ENCODE measurements at regions not wholly inside any gene's neighbourhood (a gene's known extent, or its start where the extent isn't known, plus 50 kb on each side); places are given as distances from the start of the nearest gene placed in this dataset.

- TF ChIP-seq ZBTB4 (CRISPR knock-in tag; IDR thresholded peaks at IDR 0.05) (no peak), ETV6 (conservative IDR thresholded peaks at IDR 0.05 in 1 of 2, IDR thresholded peaks at IDR 0.05 in 1 of 2; ENCODE audit: borderline replicate concordance in 1 of 2, low read depth in 1 of 2) (no peak), REST (IDR thresholded peaks at IDR 0.05; ENCODE audit: low read depth, low read length) (no peak), CTCF (IDR thresholded peaks at IDR 0.05 in 2 of 3, conservative IDR thresholded peaks at IDR 0.05 in 1 of 3; ENCODE audit: control insufficient read depth in 2 of 3, extremely low read depth in 1 of 3, insufficient read depth in 1 of 3, low read depth in 3 of 3, low read length in 3 of 3) (no peak), NRF1 (conservative IDR thresholded peaks at IDR 0.05; ENCODE audit: low read depth, low read length) (no peak), PAX5 (IDR thresholded peaks at IDR 0.05; ENCODE audit: borderline replicate concordance, low read depth, low read length) (no peak), BCL3 (IDR thresholded peaks at IDR 0.05; ENCODE audit: borderline replicate concordance, insufficient read depth, low read depth, low read length, poor library complexity, severe bottlenecking) (no peak)
Measured at GRCh38 chr1:186535388-186536133, 74.6 kb upstream of the PDC start.
